Sigmoid colon (tissue), 3 donors: ENCODE measurements at regions not wholly inside any gene's neighbourhood (a gene's known extent, or its start where the extent isn't known, plus 50 kb on each side); places are given as distances from the start of the nearest gene placed in this dataset.

Experiments
- POLR2A ChIP-seq, 2 donors: fragments of 450-650 bp; IDR thresholded peaks; one replicate each; pipeline ENCODE4 v1.6.1; 2016; ENCODE audit warnings: antibody characterized with exemption in 2 of 2, mild to moderate bottlenecking in 2 of 2, moderate library complexity in 2 of 2
- TF ChIP-seq, protein P1 (sequence below), 4 experiments: fragments of 450-650 bp in 3 of 4; fragments of 200-600 bp in 1 of 4; IDR thresholded peaks; one replicate each; pipeline ENCODE4 v1.5.1; 2016 to 2019; ENCODE audit warnings: antibody characterized with exemption in 4 of 4, mild to moderate bottlenecking in 3 of 4, moderate library complexity in 2 of 4

DNA sequence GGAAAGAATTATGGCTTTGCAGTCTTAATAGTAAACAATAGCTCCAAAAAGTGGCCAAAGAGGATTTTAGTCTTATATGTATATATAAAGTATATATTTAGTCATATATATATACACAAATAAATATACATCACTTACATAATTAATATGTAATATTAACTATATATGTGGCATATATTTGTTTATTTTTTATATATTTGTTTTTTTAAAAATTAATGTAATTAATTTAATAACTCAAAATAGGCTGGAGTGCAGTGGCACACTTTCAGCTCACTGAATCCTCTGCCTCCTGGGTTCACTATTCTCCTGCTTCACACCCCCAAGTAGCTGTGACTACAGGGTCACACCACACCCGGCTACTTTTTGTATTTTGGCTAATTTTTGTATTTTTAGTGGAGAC is 532.6 kb downstream of the KCNT2 start:
- TF ChIP-seq, protein P1, sequence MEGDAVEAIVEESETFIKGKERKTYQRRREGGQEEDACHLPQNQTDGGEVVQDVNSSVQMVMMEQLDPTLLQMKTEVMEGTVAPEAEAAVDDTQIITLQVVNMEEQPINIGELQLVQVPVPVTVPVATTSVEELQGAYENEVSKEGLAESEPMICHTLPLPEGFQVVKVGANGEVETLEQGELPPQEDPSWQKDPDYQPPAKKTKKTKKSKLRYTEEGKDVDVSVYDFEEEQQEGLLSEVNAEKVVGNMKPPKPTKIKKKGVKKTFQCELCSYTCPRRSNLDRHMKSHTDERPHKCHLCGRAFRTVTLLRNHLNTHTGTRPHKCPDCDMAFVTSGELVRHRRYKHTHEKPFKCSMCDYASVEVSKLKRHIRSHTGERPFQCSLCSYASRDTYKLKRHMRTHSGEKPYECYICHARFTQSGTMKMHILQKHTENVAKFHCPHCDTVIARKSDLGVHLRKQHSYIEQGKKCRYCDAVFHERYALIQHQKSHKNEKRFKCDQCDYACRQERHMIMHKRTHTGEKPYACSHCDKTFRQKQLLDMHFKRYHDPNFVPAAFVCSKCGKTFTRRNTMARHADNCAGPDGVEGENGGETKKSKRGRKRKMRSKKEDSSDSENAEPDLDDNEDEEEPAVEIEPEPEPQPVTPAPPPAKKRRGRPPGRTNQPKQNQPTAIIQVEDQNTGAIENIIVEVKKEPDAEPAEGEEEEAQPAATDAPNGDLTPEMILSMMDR (IDR thresholded peaks at IDR 0.05) = no peak
- no peak for TF ChIP-seq POLR2A (IDR thresholded peaks at IDR 0.05)
